MCF 10A (cell line): ENCODE measurements at regions not wholly inside any gene's neighbourhood (a gene's known extent, or its start where the extent isn't known, plus 50 kb on each side); places are given as distances from the start of the nearest gene placed in this dataset.

Experiments used
- BruUV-seq: library from RNA; stranded (reverse); fragments of 400-500 nt; replicated peaks from 2 replicates; lab custom pipeline; 2021; lab: Mats Ljungman, UMichigan
- CTCF ChIA-PET: fragments of 300-600 bp; sonication (Branson Sonifier 250); formaldehyde crosslinking; extraction: SDS; loops from one replicate; lab custom pipeline; 2021; ENCODE audit warnings: antibody characterized with exemption, inconsistent platforms; lab: Yijun Ruan, JAX
- POLR2A ChIA-PET: fragments of 300-600, 350-650 bp; sonication (Branson Sonifier 250); formaldehyde crosslinking; extraction: SDS; loops from one replicate; lab custom pipeline; 2020; ENCODE audit warnings: antibody characterized with exemption, inconsistent platforms; lab: Yijun Ruan, JAX
- DNase-seq: peaks from one replicate; pipeline ENCODE4 v3.0.0-alpha.2; 2018; ENCODE audit not compliant: unreplicated experiment
- H3K27ac Mint-ChIP-seq: one replicate; pipeline ENCODE4 v1.8.0; 2022; ENCODE audit warnings: mild to moderate bottlenecking, low read depth, mixed read lengths; ENCODE audit not compliant: unreplicated experiment
- H3K27me3 Mint-ChIP-seq: one replicate; pipeline ENCODE4 v1.8.0; 2022; ENCODE audit warnings: mixed read lengths; ENCODE audit not compliant: insufficient read depth, unreplicated experiment
- H3K36me3 Mint-ChIP-seq: one replicate; pipeline ENCODE4 v1.8.0; 2022; ENCODE audit warnings: mild to moderate bottlenecking, moderate library complexity, mixed read lengths; ENCODE audit not compliant: insufficient read depth, unreplicated experiment
- H3K4me1 Mint-ChIP-seq: one replicate; pipeline ENCODE4 v1.8.0; 2022; ENCODE audit warnings: mixed read lengths; ENCODE audit not compliant: insufficient read depth, unreplicated experiment
- H3K4me3 Mint-ChIP-seq: one replicate; pipeline ENCODE4 v1.8.0; 2022; ENCODE audit warnings: mild to moderate bottlenecking, moderate library complexity, mixed read lengths; ENCODE audit not compliant: unreplicated experiment
- H3K9me3 Mint-ChIP-seq: one replicate; pipeline ENCODE4 v1.8.0; 2022; ENCODE audit warnings: mixed read lengths; ENCODE audit not compliant: unreplicated experiment
- CTCF ChIP-seq: fragments of 200-600 bp; IDR thresholded peaks from one replicate; pipeline ENCODE4 v1.8.0; 2022; ENCODE audit warnings: antibody characterized with exemption, mild to moderate bottlenecking; ENCODE audit not compliant: unreplicated experiment
- intact Hi-C: fragments of 100-400 bp; cut with micrococcal nuclease; formaldehyde crosslinking; loops from 2 replicates; pipeline ENCODE4 v1.14.1; 2022

- no peaks in the 10 kb centered on the region for H3K27me3 Mint-ChIP-seq
- H3K4me3 Mint-ChIP-seq: no peak overlapping the region
- no peaks in the 10 kb centered on the region for H3K4me1 Mint-ChIP-seq
- DNase-seq: no peak
- ChIA-PET CTCF (no interaction called here), POLR2A (no interaction called here)
- H3K9me3 Mint-ChIP-seq: no peaks in the 10 kb centered on the region
- intact Hi-C loops: no loop called here
- BruUV-seq: no TSS peak
- H3K36me3 Mint-ChIP-seq: no peaks in the 10 kb centered on the region
- H3K27ac Mint-ChIP-seq: no peak overlapping the region
- no peak for TF ChIP-seq CTCF
These were observed 101.6 kb upstream of the PLPP4 start for GRCh38 chr10:120355425-120355824.

GRCh38 chr10:120360571-120360970 lies 96.5 kb upstream of the PLPP4 start:
- ChIA-PET CTCF (interaction anchor here (0.9 to 1.2 kb wide), 2 partner anchors 139 to 374 kb away, joined by 3 read pairs; no protein-coding TSS in a partner anchor), POLR2A (no interaction called here)
- DNase-seq: no peak
- H3K4me3 Mint-ChIP-seq: no peak overlapping the region
- H3K36me3 Mint-ChIP-seq: no peaks in the 10 kb centered on the region
- intact Hi-C loops: no loop called here
- no peak overlapping the region for H3K27ac Mint-ChIP-seq
- no TSS peak for BruUV-seq
- no peak for TF ChIP-seq CTCF
- no peaks in the 10 kb centered on the region for H3K9me3 Mint-ChIP-seq
- H3K27me3 Mint-ChIP-seq: no peaks in the 10 kb centered on the region
- H3K4me1 Mint-ChIP-seq: peaks cover 3% of the 10 kb centered on the region

- peak; percentile 54 for DNase-seq
- no peak overlapping the region for H3K27ac Mint-ChIP-seq
- intact Hi-C loops: no loop called here
- no peaks in the 10 kb centered on the region for H3K27me3 Mint-ChIP-seq
- BruUV-seq: no TSS peak
- H3K36me3 Mint-ChIP-seq: no peaks in the 10 kb centered on the region
- TF ChIP-seq CTCF: no peak
- CTCF ChIA-PET: interaction anchor here (1.8 kb wide), 1 partner anchor 59 kb away, joined by 4 read pairs; no protein-coding TSS in a partner anchor
- H3K9me3 Mint-ChIP-seq: no peaks in the 10 kb centered on the region
- no peak overlapping the region for H3K4me3 Mint-ChIP-seq
- peaks cover 13% of the 10 kb centered on the region for H3K4me1 Mint-ChIP-seq
- POLR2A ChIA-PET: no interaction called here
These were observed 91.2 kb upstream of the PLPP4 start for GRCh38 chr10:120365872-120366271.

GRCh38 chr10:120367341-120367740 lies 89.7 kb upstream of the PLPP4 start:
- intact Hi-C loops: no loop called here
- no peak for TF ChIP-seq CTCF
- no peak for DNase-seq
- Mint-ChIP-seq H3K27ac (no peak overlapping the region), H3K27me3 (no peaks in the 10 kb centered on the region), H3K4me1 (peaks cover 13% of the 10 kb centered on the region), H3K4me3 (no peak overlapping the region), H3K36me3 (no peaks in the 10 kb centered on the region), H3K9me3 (no peaks in the 10 kb centered on the region)
- ChIA-PET POLR2A (interaction anchor here (0.9 kb wide), 1 partner anchor 21 kb away, joined by 3 read pairs; no protein-coding TSS in a partner anchor), CTCF (interaction anchor here (1.8 kb wide), 1 partner anchor 57 kb away, joined by 4 read pairs; no protein-coding TSS in a partner anchor)
- no TSS peak for BruUV-seq
